ENCODE measurements at regions not wholly inside any gene's neighbourhood (a gene's known extent, or its start where the extent isn't known, plus 50 kb on each side); places are given as distances from the start of the nearest gene placed in this dataset.

DNA sequence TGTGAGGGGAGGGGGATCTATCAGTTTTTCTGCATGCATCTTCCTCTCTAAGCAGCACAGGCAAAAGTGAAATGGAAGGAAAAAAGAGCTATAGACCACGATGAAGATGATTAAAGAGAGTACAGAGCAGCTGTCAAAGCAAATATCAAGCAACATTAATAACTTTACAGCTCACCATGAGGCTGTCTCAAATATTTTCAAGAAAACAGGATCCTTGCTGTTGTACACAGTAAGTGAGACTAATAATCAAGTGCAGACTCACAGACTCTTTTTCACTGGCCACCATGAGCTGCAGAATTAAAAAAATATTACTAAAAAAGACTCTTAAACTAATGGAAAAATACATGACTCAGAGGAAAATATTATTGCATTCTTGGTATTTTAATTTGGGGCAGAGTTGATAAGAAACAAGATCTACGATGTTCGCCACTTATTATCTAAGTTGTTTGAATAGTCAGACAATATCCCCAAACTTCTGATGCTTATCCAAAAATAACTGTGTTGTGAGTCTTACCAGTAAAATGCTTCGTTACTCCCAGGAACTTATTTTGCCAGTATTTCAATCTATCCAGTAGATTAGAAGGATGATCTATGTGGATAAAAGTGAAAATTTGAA is 817.5 kb upstream of the ALCAM start:
- no peak for TF ChIP-seq CTCF (IDR thresholded peaks at IDR 0.05; ENCODE audit: low read depth, low read length)

GRCh38 chr3:104553121-104553520 is 813.6 kb upstream of the ALCAM start:
- H3K4me3 ChIP-seq (ENCODE audit: low read depth, low read length), result no peak overlapping the region
- H3K27ac ChIP-seq, result no peak overlapping the region
- no peaks in the 10 kb centered on the region for H3K27me3 ChIP-seq (ENCODE audit: insufficient read depth, low read depth, severe bottlenecking)
- no peak for TF ChIP-seq CTCF (IDR thresholded peaks at IDR 0.05; ENCODE audit: low read depth, low read length)
- H3K36me3 ChIP-seq, result no peaks in the 10 kb centered on the region
- H3K9me3 ChIP-seq (ENCODE audit: severe bottlenecking), result no peaks in the 10 kb centered on the region
- no peak for DNase-seq

More for the DNA sequence above, 817.5 kb upstream of the ALCAM start:
- no peaks in the 10 kb centered on the region for H3K9me3 ChIP-seq (ENCODE audit: severe bottlenecking)
- no peak overlapping the region for H3K4me3 ChIP-seq (ENCODE audit: low read depth, low read length)
- no peak overlapping the region for H3K27ac ChIP-seq
- no peaks in the 10 kb centered on the region for H3K27me3 ChIP-seq (ENCODE audit: insufficient read depth, low read depth, severe bottlenecking)
- no peak for DNase-seq
- H3K36me3 ChIP-seq, result no peaks in the 10 kb centered on the region

DNA sequence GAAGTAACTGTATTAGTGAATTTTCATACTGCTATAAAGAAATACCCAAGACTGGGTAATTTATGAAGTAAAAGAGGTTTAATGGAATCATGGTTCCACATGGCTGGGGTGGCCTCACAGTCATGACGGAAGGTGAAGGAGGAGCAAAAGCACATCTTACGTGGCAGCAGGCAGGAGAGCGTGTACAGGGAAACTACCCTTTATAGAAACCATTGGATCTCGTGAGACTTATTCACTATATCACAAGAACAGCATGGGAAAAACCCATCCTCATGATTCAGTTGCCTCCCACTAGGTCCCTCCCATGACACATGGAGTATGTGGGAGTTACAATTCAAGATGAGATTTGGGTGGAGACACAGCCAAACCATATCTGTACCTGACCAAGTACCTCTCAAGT is 812.3 kb upstream of the ALCAM start:
- no peaks in the 10 kb centered on the region for H3K36me3 ChIP-seq
- no peak for TF ChIP-seq CTCF (IDR thresholded peaks at IDR 0.05; ENCODE audit: low read depth, low read length)
- H3K27me3 ChIP-seq (ENCODE audit: insufficient read depth, low read depth, severe bottlenecking), result no peaks in the 10 kb centered on the region
- DNase-seq, result no peak
- no peak overlapping the region for H3K4me3 ChIP-seq (ENCODE audit: low read depth, low read length)
- H3K9me3 ChIP-seq (ENCODE audit: severe bottlenecking), result no peaks in the 10 kb centered on the region
- no peak overlapping the region for H3K27ac ChIP-seq

DNA sequence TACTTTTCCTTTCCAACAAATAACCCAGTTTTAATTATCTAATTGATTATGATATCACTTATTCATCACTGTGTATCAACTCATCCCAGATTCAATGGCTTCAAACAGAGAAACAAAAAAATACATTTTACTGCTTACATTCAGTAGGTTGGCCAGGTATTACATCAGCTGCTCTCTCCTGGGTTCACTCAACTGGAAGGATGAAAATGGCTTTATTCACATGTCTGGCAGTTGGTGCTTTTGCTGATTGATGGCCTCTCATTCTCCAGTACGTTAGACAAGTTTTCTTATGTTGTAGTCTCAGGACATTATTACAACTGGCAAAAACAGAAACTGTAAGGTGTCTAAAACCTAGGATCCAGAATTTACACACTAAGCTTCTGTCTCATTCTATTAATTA is 811.0 kb upstream of the ALCAM start:
- Histone ChIP-seq H3K27me3 (ENCODE audit: insufficient read depth, low read depth, severe bottlenecking) (no peaks in the 10 kb centered on the region), H3K9me3 (ENCODE audit: severe bottlenecking) (no peaks in the 10 kb centered on the region), H3K4me3 (ENCODE audit: low read depth, low read length) (no peak overlapping the region), H3K36me3 (no peaks in the 10 kb centered on the region), H3K27ac (no peak overlapping the region)
- no peak for TF ChIP-seq CTCF (IDR thresholded peaks at IDR 0.05; ENCODE audit: low read depth, low read length)
- no peak for DNase-seq

GRCh38 chr3:104556372-104557078 is 810.2 kb upstream of the ALCAM start:
- Histone ChIP-seq H3K4me3 (ENCODE audit: low read depth, low read length) (no peak overlapping the region), H3K27me3 (ENCODE audit: insufficient read depth, low read depth, severe bottlenecking) (no peaks in the 10 kb centered on the region), H3K9me3 (ENCODE audit: severe bottlenecking) (no peaks in the 10 kb centered on the region), H3K27ac (no peak overlapping the region), H3K36me3 (no peaks in the 10 kb centered on the region)
- no peak for DNase-seq
- no peak for TF ChIP-seq CTCF (IDR thresholded peaks at IDR 0.05; ENCODE audit: low read depth, low read length)
